HL-60 (cell line): ENCODE measurements at regions not wholly inside any gene's neighbourhood (a gene's known extent, or its start where the extent isn't known, plus 50 kb on each side); places are given as distances from the start of the nearest gene placed in this dataset.

Experiments
- GABPA ChIP-seq: IDR thresholded peaks from 2 replicates; pipeline ENCODE4 v1.6.1; 2012; ENCODE audit warnings: low read depth
- POLR2AphosphoS5 ChIP-seq: IDR thresholded peaks from 2 replicates; pipeline ENCODE4 v1.6.1; 2012; ENCODE audit warnings: low read depth
- SPI1 ChIP-seq: IDR thresholded peaks from 2 replicates; pipeline ENCODE4 v1.6.1; 2012; ENCODE audit warnings: low read depth, mild to moderate bottlenecking, borderline replicate concordance
- TF ChIP-seq, protein P1 (sequence below): IDR thresholded peaks from one replicate; pipeline ENCODE4 v1.5.1; 2011; ENCODE audit warnings: low read length, control low read depth, inconsistent platforms; ENCODE audit not compliant: insufficient read depth
- TF ChIP-seq, protein P2 (sequence below): IDR thresholded peaks from 2 replicates; pipeline ENCODE4 v1.6.1; 2012; ENCODE audit warnings: low read depth; ENCODE audit not compliant: insufficient replicate concordance

DNA sequence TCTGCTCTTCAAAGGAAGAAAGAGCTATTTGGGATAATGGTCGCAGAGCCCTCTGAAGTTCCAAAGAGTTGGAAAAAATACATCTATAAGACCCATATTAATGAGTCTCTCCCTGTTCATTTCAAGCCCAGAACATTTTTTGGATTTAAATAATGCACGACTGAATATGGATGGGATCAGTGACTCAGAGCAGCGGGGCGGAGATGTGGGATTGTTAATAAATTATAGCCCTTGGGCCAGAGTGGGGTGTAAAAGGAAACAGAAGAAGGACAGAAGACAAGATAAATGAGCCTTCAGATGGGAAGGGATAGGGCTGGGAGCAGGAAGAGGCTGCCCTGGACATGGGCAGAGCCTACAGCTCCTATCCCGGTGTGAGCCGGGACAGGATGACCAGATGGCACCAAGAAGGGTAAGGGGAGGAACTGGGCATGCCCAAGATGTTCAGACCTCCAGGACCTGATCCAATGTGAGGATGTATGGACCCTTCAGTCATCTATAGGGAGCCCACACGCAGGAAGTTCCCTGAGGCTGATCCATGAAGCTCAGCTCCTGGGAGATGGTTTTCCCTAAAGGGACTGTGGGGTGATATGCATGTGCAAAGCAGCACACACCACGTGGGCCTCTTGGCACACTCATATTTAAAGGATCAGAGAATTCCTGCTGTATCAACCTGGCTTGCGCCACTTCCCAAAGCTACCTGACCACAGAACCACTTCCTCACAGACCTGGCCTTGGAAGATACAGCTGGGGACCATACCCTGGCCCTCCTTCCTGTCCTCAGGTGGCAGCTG lies 96.1 kb upstream of the PLXNA4 start:
- TF ChIP-seq, protein P1, sequence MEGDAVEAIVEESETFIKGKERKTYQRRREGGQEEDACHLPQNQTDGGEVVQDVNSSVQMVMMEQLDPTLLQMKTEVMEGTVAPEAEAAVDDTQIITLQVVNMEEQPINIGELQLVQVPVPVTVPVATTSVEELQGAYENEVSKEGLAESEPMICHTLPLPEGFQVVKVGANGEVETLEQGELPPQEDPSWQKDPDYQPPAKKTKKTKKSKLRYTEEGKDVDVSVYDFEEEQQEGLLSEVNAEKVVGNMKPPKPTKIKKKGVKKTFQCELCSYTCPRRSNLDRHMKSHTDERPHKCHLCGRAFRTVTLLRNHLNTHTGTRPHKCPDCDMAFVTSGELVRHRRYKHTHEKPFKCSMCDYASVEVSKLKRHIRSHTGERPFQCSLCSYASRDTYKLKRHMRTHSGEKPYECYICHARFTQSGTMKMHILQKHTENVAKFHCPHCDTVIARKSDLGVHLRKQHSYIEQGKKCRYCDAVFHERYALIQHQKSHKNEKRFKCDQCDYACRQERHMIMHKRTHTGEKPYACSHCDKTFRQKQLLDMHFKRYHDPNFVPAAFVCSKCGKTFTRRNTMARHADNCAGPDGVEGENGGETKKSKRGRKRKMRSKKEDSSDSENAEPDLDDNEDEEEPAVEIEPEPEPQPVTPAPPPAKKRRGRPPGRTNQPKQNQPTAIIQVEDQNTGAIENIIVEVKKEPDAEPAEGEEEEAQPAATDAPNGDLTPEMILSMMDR = no peak
- TF ChIP-seq, protein P2, sequence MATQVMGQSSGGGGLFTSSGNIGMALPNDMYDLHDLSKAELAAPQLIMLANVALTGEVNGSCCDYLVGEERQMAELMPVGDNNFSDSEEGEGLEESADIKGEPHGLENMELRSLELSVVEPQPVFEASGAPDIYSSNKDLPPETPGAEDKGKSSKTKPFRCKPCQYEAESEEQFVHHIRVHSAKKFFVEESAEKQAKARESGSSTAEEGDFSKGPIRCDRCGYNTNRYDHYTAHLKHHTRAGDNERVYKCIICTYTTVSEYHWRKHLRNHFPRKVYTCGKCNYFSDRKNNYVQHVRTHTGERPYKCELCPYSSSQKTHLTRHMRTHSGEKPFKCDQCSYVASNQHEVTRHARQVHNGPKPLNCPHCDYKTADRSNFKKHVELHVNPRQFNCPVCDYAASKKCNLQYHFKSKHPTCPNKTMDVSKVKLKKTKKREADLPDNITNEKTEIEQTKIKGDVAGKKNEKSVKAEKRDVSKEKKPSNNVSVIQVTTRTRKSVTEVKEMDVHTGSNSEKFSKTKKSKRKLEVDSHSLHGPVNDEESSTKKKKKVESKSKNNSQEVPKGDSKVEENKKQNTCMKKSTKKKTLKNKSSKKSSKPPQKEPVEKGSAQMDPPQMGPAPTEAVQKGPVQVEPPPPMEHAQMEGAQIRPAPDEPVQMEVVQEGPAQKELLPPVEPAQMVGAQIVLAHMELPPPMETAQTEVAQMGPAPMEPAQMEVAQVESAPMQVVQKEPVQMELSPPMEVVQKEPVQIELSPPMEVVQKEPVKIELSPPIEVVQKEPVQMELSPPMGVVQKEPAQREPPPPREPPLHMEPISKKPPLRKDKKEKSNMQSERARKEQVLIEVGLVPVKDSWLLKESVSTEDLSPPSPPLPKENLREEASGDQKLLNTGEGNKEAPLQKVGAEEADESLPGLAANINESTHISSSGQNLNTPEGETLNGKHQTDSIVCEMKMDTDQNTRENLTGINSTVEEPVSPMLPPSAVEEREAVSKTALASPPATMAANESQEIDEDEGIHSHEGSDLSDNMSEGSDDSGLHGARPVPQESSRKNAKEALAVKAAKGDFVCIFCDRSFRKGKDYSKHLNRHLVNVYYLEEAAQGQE = no peak
- no peak for TF ChIP-seq POLR2AphosphoS5
- TF ChIP-seq GABPA = no peak
- no peak for TF ChIP-seq SPI1
